ENCODE measurements at regions not wholly inside any gene's neighbourhood (a gene's known extent, or its start where the extent isn't known, plus 50 kb on each side); places are given as distances from the start of the nearest gene placed in this dataset.

- Histone ChIP-seq H3K4me3 (no peak overlapping the region), H3K4me1 (no peaks in the 10 kb centered on the region), H3K27ac (peak overlapping the region in 1 of 4 donors; percentile 65), H3K36me3 (no peaks in the 10 kb centered on the region), H3K9me3 (no peaks in the 10 kb centered on the region), H3K27me3 (peaks cover 0 to 5% (median 0%) of the 10 kb centered on the region in 3 donors)
- no peak for DNase-seq
- no peak for ATAC-seq
- no peak for TF ChIP-seq CTCF (IDR thresholded peaks at IDR 0.05 in 4 of 5, conservative IDR thresholded peaks at IDR 0.05 in 1 of 5)
- no peak for TF ChIP-seq POLR2A (IDR thresholded peaks at IDR 0.05)
- in situ Hi-C loops (cut with MboI; ENCODE audit: low sequenced_read_pairs in 4 of 4), result no loop called here
- intact Hi-C loops (cut with DNase I; ENCODE audit: low total_unique reads), result no loop called here
Observed at GRCh38 chr10:117610321-117610720, 67.8 kb downstream of the EMX2 start.

GRCh38 chr10:117612113-117612512 lies 69.6 kb downstream of the EMX2 start:
- DNase-seq (no peak), ATAC-seq (no peak)
- Histone ChIP-seq H3K4me3 (no peak overlapping the region), H3K4me1 (no peaks in the 10 kb centered on the region), H3K9me3 (no peaks in the 10 kb centered on the region), H3K27ac (no peak overlapping the region), H3K36me3 (no peaks in the 10 kb centered on the region), H3K27me3 (peaks cover 0 to 5% (median 0%) of the 10 kb centered on the region in 3 donors)
- TF ChIP-seq POLR2A (IDR thresholded peaks at IDR 0.05) (no peak), CTCF (IDR thresholded peaks at IDR 0.05 in 4 of 5, conservative IDR thresholded peaks at IDR 0.05 in 1 of 5) (no peak)
- intact Hi-C loops (cut with DNase I; ENCODE audit: low total_unique reads) (no loop called here), in situ Hi-C loops (cut with MboI; ENCODE audit: low sequenced_read_pairs in 4 of 4) (no loop called here)

- Histone ChIP-seq H3K9me3 (no peaks in the 10 kb centered on the region), H3K36me3 (no peaks in the 10 kb centered on the region), H3K27ac (no peak overlapping the region), H3K4me1 (no peaks in the 10 kb centered on the region), H3K4me3 (no peak overlapping the region), H3K27me3 (peaks cover 0 to 5% (median 0%) of the 10 kb centered on the region in 3 donors)
- DNase-seq (no peak), ATAC-seq (no peak)
- in situ Hi-C loops (cut with MboI; ENCODE audit: low sequenced_read_pairs in 4 of 4) (no loop called here), intact Hi-C loops (cut with DNase I; ENCODE audit: low total_unique reads) (no loop called here)
- TF ChIP-seq POLR2A (IDR thresholded peaks at IDR 0.05) (no peak), CTCF (IDR thresholded peaks at IDR 0.05 in 4 of 5, conservative IDR thresholded peaks at IDR 0.05 in 1 of 5) (no peak)
Observed at GRCh38 chr10:117615649-117616048, 73.1 kb downstream of the EMX2 start.

GRCh38 chr10:117616179-117616578 lies 73.6 kb downstream of the EMX2 start:
- TF ChIP-seq CTCF (IDR thresholded peaks at IDR 0.05 in 4 of 5, conservative IDR thresholded peaks at IDR 0.05 in 1 of 5), result no peak
- no peak for TF ChIP-seq POLR2A (IDR thresholded peaks at IDR 0.05)
- intact Hi-C loops (cut with DNase I; ENCODE audit: low total_unique reads), result no loop called here
- in situ Hi-C loops (cut with MboI; ENCODE audit: low sequenced_read_pairs in 4 of 4), result no loop called here
- Histone ChIP-seq H3K36me3 (no peaks in the 10 kb centered on the region), H3K27ac (no peak overlapping the region), H3K4me3 (no peak overlapping the region), H3K4me1 (no peaks in the 10 kb centered on the region), H3K9me3 (no peaks in the 10 kb centered on the region), H3K27me3 (peaks cover 0 to 5% (median 0%) of the 10 kb centered on the region in 3 donors)
- DNase-seq (no peak), ATAC-seq (no peak)

- no peaks in the 10 kb centered on the region for H3K36me3 ChIP-seq
- H3K9me3 ChIP-seq, result no peaks in the 10 kb centered on the region
- H3K27ac ChIP-seq, result no peak overlapping the region
- peaks cover 0 to 5% (median 0%) of the 10 kb centered on the region in 3 donors for H3K27me3 ChIP-seq
- ATAC-seq (no peak), DNase-seq (no peak)
- no peaks in the 10 kb centered on the region for H3K4me1 ChIP-seq
- TF ChIP-seq CTCF (IDR thresholded peaks at IDR 0.05 in 4 of 5, conservative IDR thresholded peaks at IDR 0.05 in 1 of 5) (no peak), POLR2A (IDR thresholded peaks at IDR 0.05) (no peak)
- intact Hi-C loops (cut with DNase I; ENCODE audit: low total_unique reads), result no loop called here
- in situ Hi-C loops (cut with MboI; ENCODE audit: low sequenced_read_pairs in 4 of 4), result no loop called here
- no peak overlapping the region for H3K4me3 ChIP-seq
Observed at GRCh38 chr10:117617086-117617485, 74.5 kb downstream of the EMX2 start.

All from gastrocnemius medialis (tissue), 4 donors.